ENCODE measurements at regions not wholly inside any gene's neighbourhood (a gene's known extent, or its start where the extent isn't known, plus 50 kb on each side); places are given as distances from the start of the nearest gene placed in this dataset.

DNA sequence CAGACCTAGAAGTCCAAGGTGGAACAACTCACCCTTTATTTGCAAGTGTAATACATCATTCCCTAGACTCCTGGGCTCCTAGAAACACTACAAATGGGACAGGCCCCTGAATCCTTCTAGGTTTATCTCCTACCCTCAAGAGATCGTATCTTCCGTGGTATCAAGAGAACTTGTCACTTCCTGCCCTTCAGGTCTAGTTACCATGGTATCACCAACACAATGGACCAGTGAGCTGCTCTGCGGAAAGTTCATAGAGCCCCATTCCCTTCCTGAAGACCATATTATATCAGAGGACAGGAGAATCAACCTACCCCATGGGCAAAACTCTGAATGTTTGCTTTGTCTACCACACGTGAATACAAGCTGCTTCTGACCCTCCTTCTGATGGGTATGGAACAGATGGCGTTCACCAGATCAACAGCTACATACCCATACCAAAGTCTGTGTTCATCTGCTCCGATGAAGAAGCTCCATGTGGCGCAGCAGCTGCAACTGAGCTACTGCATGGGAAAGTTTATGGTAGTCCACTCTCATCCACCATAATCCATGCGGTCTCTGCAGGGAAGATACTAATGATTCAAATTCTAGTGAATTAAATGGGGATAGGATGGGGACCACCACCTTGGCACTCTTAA is 84.6 kb upstream of the KLF13 start:
- no peak for DNase-seq (ENCODE audit: low read depth, low spot score)

DNA sequence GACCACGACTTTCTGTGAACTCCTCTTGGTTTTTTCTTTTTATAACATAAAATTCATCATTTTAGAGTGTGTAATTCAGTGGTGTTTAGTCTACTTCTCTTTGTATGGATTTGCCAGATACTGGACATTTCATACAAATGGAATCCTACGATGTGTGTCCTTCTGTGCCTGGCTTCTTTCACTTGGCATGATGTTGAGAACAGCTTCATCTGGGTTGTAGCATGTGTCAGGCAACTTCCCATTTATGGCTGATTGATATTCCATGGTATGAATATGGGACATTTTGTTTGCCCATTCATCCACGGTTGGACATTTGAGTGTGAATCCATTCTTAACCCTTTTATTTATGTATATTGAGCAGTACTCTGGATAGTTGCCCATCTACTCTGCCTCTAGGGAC is 82.7 kb upstream of the KLF13 start:
- no peak for DNase-seq (ENCODE audit: low read depth, low spot score)

DNA sequence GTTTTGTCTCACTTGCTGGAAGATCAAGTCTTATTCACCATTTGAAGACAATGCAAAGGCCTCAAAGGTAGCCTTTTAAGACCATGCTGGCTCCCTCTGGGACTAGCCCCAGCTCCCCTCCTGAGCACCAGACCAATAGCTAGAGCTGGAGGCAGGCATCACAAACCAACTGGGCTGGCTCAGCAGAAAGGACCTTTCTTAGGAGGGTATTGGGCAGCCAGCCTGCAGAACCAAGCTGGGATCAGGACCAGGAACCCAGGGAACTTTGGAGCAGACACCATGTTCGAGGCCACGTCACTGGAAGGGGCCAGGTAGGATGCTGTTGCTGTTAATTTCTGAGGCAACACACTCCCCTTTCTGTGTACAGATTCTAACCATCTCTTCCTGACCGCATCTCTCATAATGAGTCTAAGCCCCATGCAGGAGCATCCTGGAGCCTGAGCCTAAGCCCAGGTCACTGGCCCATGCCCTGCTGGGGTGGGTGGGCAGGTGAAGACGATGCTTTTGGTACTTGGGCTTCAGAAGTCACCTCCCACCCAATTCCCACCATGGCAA is 81.4 kb upstream of the KLF13 start:
- DNase-seq (ENCODE audit: low read depth, low spot score), result no peak

DNA sequence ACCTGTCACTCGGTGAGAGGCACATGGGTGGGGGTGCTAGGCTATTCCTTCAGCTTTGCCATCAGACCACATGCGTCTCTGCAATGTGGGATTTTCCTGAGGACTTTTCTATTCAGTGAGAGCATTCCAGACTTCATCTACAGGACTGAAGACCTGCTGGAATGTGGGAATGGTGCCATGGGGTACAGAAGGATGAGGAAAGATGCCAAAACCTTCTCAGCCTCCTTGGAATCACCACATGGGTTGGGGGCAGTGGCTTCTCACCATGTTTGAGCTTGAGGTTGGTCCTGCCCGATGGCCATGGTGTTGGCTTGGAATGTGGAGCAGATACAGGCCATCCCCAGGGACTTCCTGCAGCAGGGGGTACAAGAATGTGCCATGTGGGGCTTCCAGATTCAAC is 80.9 kb upstream of the KLF13 start:
- DNase-seq (ENCODE audit: low read depth, low spot score), result no peak

DNA sequence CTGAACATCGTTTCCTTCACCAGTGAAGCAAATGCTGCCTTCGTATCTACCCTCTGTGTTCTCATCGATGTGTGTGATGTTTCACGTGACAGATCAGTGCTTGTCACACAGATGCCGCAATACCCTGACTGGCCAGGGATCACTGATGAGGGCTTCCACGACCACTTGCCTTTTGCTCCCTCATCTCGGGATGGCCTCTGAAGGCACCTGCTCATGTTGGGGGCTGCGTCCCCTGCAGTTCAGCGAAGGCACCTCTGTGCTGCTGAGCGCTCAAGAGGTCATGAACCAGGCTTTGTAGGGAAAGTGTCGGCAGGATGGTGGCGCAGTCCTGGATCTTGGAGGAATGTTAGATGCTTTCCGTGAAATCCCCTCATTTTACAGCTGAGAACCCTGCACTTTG is 79.2 kb upstream of the KLF13 start:
- DNase-seq (ENCODE audit: low read depth, low spot score), result no peak

DNA sequence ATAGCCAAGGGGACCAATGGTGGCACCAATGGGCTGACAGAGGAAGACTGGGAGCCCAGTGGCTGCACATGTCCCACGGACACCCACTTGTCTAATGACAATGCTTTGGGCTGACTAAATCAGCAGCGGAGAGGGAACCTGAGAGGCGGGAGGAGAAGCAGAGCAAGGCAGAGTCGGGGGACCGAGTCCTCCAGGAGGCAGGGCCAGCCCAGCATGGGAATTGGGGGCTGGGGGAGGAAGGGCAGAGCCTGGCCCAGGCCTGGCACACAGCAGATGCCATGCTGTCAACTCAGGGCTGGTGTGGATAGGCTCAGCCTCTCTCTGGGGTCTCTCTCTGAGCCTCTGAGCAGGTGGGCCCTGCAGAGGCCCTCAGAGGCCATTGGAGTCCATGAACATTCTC is 78.4 kb upstream of the KLF13 start:
- DNase-seq (ENCODE audit: low read depth, low spot score), result no peak

DNA sequence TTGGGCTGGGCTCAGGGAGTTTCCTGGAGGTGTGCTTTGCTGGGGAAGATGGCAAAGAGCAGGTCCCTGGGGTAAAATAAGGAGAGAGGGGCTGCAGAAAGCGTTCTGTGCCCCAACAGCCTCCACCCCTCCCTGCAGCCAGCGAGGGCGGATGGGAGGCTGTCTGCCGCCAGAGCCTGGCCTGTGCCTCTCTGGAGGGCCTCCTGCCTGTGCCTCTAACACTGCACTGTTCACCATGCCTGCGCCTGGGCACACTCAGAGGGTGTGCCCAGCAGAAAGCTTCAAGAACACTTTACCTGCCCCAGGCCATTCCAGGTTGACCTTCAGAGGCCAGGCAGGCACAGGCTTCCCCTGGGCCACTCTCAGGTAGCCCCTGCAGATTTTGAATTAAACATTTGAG is 77.7 kb upstream of the KLF13 start:
- no peak for DNase-seq (ENCODE audit: low read depth, low spot score)

DNA sequence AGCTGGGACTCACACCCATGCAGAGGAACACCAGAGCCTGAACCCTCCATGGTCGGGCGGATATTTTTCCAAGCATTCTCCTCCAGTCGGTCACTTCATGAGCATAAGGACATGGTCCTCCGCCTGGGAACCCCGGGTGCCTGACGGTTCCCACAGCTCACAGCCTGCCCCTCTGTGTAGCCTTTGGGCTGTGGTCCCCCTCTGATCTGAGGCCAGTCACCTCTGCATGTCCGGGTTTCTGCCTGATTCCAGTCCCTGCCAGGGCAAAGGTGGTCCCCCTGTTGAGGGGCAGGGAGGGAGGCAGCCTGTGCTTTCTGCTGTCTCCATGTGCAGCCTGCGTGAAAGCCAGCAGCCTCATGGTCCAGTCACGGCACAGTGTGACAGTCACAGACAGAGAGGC is 76.6 kb upstream of the KLF13 start:
- no peak for DNase-seq (ENCODE audit: low read depth, low spot score)

DNA sequence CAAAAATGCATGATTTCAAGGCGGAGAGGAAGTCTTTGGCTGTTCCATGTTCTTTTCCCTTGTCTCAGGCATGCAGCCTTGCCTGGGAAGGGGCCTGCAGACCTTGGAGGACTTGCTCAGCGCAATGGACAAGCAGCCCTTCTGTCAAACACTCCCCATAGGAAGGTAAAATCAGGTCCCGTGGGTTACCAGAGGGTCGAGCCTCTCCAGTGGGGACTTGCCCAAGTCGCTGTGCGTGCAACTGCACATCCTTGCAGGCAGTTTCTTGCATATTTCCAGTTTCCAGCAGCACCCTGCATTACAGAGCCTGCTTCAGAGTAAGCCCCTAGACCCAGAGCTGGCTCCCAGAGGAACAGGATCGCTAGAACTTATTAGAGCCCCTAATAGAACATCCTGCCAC is 75.5 kb upstream of the KLF13 start:
- DNase-seq (ENCODE audit: low read depth, low spot score), result no peak

DNA sequence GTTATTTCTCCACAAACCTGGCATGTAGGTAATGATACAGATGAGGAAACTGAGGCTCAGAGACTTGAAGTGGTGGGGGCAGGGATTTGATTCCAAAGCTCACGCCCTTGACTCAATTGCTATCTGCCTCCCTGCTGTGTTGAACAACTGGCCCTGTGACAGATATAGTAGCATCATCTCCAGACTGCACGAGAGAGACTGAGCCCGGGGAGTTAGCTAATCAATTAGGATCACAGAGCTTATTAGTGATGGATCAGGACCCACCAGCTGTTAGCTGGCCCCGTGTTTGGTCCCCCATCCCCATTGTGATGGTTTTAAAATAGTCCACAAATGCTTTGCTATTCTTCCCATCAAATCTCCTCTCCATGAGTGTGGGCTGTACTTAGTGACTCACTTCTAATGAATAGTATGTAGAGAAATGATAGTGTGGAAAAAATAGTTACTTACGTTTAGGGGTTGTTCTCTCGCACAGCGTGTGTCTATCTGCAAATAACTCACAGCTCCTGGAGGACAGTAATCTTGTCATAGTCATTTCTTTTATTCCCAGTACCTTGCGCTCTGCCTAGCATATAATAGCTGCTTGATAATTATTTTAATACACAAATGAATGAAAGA is 74.4 kb upstream of the KLF13 start:
- DNase-seq (ENCODE audit: low read depth, low spot score), result no peak

DNA sequence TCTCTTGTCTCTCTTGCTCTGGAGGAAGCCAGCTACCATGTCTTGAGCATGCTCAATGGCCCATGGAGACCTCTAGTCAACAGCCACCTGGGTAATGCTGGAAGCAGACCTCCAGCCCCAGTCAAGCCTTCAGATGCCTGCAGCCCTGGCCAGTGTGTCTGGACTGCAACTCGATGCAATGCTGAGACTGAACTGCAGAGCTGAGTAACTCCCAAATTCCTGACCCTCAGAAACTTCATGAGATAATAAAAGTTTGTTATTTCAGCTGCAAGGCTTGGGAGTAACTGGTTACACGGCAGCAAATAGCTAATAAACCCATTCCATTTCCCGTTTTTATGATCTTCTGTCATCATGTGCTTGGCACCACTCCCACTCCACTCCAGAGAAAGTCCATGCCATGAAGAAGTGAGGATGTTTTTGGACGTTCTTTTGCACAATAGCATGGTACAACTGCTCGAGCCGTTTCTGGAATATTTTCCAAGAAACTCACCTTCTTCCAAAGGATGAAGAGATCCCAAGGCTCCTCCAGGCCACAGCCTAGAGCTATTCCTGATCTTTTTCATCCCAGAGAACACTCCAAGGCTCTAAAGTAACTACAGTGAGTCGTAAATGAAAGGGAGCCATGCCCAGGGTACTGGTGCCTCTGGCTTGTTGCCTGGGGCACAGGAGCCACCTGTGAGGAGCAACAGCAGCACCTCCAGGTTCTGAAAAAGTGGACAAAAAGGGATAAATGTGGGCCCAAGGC is 72.0 kb upstream of the KLF13 start:
- DNase-seq (ENCODE audit: low read depth, low spot score), result no peak

DNA sequence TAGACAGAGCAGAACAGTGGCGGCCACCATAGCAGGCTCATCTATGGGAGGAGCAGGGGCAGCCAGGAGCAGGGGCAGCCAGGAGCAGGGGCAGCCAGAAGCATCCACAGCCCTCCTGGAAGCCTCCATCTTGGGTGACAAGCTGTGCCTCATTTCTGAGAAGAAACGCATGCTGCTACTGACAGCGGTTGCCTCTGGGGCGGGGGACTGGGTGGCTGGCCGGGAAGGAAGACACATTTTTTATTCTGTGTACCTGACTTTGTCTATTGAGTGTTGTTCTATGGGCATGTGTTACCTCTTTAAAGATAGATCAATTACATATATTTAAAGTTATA is 71.5 kb upstream of the KLF13 start:
- no peak for DNase-seq (ENCODE audit: low read depth, low spot score)

DNA sequence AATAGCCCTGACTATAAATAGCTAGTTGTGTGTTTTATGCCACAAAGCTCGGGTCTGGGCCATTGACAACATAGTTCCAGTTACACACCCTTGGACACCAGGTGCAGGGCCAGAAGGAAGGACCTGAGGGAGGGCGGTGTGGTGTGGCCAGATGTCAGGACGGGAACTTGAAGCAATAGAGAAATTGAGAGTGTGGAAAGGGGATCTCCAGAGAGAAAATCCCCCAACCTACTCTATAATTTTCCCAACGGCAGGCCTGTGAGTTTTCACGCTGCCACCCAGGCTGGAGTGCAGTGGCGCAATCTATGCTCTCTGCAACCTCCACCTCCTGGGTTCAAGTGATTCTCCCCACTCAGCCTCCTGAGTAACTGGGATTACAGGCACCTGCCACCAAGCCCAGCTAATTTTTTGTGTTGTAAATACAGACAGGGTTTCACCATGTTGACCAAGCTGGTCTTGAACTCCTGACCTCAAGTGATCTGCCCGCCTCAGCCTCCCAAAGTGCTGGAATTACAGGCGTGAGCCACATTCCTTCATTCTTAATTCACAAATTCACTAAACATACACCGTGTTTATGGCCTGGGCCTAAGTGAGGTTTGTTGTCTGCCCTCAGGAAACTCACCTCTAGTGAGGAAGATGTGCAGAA is 70.8 kb upstream of the KLF13 start:
- no peak for DNase-seq (ENCODE audit: low read depth, low spot score)

DNA sequence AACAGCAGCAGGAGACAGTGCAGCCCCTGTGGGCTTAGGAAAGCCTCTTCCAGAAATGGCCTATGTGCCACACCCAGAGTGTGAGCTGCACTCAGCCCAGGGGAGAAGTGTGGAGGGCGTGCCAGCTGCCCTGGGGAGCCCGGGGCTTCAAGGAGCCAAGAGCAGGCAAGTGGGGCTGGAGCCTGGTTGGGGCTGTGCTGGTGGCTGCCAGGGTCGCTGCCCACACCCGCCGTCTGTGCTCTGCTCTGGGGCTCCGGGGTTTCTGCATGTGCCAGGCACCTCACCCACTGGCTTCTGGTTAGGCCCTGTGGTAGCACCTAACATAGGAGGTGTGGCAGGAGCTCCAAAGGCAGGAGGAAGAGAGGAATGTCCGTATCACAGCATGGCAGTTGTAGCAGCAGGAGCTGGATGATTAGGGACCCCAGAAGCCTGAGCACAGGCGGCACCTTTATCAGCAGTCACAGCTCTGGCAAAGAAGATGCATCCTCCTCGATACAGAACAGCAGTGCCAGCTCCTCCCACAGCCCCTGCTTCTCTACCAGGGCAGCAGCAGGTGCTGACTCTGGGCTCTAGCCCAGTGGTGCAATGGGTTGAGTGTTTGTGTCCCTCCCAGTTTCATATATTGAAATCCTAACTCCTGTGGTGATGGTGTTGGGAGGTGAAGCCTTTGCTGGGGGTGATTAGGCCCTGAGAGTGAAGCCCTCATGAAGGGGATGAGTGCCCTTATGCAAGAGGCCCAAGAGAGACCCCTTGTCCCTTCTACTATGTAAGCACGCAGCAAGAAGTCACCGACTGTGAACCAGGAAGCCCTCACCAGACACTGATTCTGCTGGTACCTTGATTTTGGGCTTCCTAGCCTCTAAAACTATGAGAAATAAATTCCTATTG is 70.0 kb upstream of the KLF13 start:
- DNase-seq (ENCODE audit: low read depth, low spot score), result no peak

DNA sequence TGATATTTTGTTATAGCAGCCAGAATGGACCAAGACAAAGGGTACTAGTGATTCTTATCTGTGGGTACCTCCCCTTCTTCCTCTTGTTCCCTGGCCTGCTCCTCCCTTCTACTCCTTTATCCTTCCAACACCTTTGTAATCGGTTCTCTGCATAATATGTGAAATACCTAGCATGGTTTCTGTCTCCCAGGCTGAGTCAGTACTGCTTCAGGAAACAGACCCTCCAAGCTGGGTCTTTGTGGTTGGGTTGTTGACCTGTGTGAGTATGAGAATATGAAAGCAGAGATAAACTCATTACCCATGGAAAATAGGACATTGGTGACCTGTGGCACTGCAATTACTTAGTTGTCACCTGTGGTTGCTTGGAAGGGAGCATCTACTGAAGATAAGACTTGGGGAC is 69.3 kb upstream of the KLF13 start:
- no peak for DNase-seq (ENCODE audit: low read depth, low spot score)

DNA sequence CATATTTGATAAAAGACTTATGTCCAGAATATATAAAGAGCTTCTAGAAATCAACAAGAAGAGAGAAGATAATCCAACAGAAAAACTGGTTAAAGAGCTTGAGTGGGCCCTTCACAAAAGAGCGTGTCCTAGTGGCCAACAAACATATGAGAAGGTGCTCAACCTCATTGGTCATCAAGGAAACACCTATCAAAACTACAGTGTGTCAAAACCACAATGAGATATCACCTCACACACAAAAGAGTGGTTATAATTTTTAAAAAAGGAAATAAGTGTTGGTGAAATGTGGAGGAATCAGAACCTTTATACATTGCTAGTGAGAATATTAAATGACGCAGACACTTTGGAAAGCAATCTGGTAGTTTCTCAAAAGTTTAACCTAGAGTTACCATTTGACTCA is 68.4 kb upstream of the KLF13 start:
- DNase-seq (ENCODE audit: low read depth, low spot score), result no peak

DNA sequence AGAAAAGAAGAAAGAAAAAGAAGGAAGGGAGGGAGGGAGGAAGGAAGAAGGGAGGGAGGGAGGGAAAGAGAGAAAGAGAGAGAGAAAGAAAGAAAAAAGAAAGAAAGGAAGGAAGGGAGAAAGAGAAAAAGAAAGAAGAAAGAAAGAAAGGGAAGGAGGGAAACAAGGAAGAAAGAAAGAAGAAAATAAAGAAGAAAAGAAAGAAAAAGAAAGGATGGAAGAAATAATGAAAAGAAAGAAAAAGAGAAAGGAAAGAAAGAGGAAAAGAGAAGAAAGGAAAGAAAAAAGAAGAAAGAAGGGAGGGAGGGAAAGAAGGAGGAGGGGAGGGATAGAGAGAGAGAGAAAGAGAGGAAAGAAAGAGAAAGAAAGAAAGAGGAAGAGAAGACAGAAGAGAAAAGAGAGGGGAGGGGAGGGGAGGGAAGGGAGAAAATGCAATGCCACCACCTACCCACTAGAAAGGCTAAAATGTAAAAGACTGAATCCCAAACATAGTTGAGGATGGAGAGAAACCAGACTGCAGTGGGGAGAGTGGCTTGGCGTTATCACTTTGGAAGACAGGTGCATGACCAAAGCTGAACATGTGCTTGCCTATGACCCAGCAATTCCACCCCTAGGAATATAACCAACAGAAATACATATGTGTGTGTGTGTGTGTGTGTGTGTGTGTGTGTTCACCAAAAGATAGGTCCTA is 66.9 kb upstream of the KLF13 start:
- DNase-seq (ENCODE audit: low read depth, low spot score), result no peak

DNA sequence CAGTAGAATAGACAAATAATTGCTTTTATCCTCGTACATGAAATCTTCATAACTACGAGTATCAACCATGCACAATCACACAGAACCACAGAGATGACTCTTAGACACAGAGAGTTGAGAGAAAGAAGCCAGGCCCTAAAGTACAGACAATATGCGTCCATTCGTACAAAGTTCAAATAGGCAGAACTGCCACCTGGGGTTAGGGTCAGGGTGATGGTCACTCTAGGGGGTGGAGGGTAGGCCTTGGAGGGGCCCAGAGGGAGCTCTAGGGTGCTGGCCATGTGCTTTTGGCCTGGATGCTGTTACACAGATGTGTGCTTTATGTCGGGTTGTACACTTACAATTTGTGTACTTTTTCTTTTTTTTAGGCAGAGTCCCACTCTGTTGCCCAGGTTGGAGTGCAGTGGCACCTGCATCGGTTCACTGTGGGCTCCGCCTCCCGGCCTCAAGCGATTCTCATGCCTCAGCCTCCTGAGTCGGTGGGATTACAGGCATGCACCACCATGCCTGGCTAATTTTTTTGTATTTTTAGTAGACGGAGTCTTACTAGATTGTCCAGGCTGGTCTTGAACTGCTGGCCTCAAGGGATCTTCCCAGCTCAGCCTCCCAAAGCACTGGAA is 65.9 kb upstream of the KLF13 start:
- DNase-seq (ENCODE audit: low read depth, low spot score), result no peak

DNA sequence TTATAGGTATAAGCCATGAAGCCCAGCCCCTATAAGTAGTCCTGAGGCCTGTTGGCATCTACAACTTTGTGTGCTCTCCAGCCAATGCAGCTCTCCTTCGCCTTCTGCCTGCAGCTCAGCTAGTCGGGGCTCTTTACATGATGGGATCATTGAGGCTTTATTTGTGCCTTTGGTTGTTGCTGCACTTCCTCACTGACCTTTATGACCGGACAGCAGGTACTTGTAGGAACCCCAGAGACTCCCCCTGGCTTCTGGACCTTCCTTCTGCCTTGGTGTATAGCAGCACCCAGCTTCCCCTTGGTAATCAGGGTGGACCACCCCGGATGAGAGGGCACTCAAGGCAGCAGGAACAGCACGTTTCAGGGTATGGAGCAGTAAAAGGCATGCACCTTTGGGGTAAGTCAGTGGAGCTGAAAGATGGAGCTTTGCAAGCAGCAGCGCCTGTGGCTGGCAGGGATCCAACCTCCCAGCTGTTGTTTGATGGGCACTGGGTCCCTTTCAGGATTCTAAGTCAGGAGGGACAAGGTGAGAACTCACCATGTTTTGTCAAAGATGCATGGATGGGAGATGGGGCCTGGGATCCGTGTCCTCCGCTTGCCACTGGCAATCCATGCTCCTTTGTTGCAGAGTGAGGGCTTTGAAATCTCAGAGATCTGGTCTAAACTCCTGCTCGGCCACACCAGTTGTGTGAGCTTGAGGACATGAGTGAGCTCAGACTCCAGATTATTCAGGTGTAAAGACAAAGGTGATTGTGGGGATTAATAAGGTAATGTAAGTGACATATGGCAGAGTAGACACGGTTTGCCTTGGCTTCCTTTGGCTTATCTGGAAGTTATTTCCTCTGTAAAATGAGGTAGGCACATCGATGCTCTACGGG is 65.1 kb upstream of the KLF13 start:
- no peak for DNase-seq (ENCODE audit: low read depth, low spot score)
